ENCODE measurements at regions not wholly inside any gene's neighbourhood (a gene's known extent, or its start where the extent isn't known, plus 50 kb on each side); places are given as distances from the start of the nearest gene placed in this dataset.

- TF ChIP-seq CTCF (IDR thresholded peaks at IDR 0.05) = no peak
- TF ChIP-seq EZH2 (IDR thresholded peaks at IDR 0.05) = no peak
- no peak for TF ChIP-seq EZH2phosphoT487 (IDR thresholded peaks at IDR 0.05)
These were observed 357.5 kb upstream of the ID2 start for GRCh38 chr2:8324164-8324856.
